Hepatocyte (in vitro differentiated cells): ENCODE measurements at regions not wholly inside any gene's neighbourhood (a gene's known extent, or its start where the extent isn't known, plus 50 kb on each side); places are given as distances from the start of the nearest gene placed in this dataset.

Source experiments
- CTCF ChIP-seq: fragments of 200-600 bp; sonication (generic); IDR thresholded peaks from 2 replicates; pipeline ENCODE4 v1.5.1; 2016; ENCODE audit warnings: antibody characterized with exemption, mild to moderate bottlenecking; ENCODE audit not compliant: poor library complexity
- EZH2phosphoT487 ChIP-seq: fragments of 200-600 bp; sonication (generic); IDR thresholded peaks from one replicate; pipeline ENCODE4 v1.6.1; 2018; ENCODE audit warnings: antibody characterized with exemption, mild to moderate bottlenecking, low read depth, moderate library complexity; ENCODE audit not compliant: unreplicated experiment, severe bottlenecking

GRCh38 chr16:54412037-54412436 lies 125.5 kb upstream of the IRX3 start:
- TF ChIP-seq CTCF (no peak), EZH2phosphoT487 (no peak)
